IPS-NIHi11 (cell line): ENCODE measurements at regions not wholly inside any gene's neighbourhood (a gene's known extent, or its start where the extent isn't known, plus 50 kb on each side); places are given as distances from the start of the nearest gene placed in this dataset.

Experiments
- DNase-seq: peaks from one replicate; pipeline ENCODE4 v3.0.0; 2012; ENCODE audit warnings: mixed read lengths, low spot score

GRCh38 chr11:70725739-70726138, 327.4 kb downstream of the CTTN start:
- DNase-seq: no peak

- DNase-seq: no peak
Observed at GRCh38 chr11:70727021-70727420, 328.7 kb downstream of the CTTN start.

GRCh38 chr11:70727899-70728620, 329.7 kb downstream of the CTTN start:
- no peak for DNase-seq

GRCh38 chr11:70729949-70730348, 331.6 kb downstream of the CTTN start:
- DNase-seq: no peak

- no peak for DNase-seq
Observed at GRCh38 chr11:70730411-70730810, 332.1 kb downstream of the CTTN start.

- no peak for DNase-seq
Observed at GRCh38 chr11:70731271-70732022, 333.1 kb downstream of the CTTN start.

- DNase-seq: no peak
Observed at GRCh38 chr11:70732023-70732880, 333.9 kb downstream of the CTTN start.

GRCh38 chr11:70732881-70733196, 334.5 kb downstream of the CTTN start:
- no peak for DNase-seq

- DNase-seq: no peak
Observed at GRCh38 chr11:70733327-70734325, 335.3 kb downstream of the CTTN start.

GRCh38 chr11:70734379-70734778, 336.1 kb downstream of the CTTN start:
- no peak for DNase-seq

GRCh38 chr11:70734911-70735310, 336.6 kb downstream of the CTTN start:
- no peak for DNase-seq

- no peak for DNase-seq
Observed at GRCh38 chr11:70735976-70736375, 337.6 kb downstream of the CTTN start.

GRCh38 chr11:70736461-70736860, 338.1 kb downstream of the CTTN start:
- no peak for DNase-seq

GRCh38 chr11:70736937-70737640, 338.8 kb downstream of the CTTN start:
- no peak for DNase-seq

- no peak for DNase-seq
Observed at GRCh38 chr11:70737816-70738630, 339.7 kb downstream of the CTTN start.

GRCh38 chr11:70738661-70739060, 340.3 kb downstream of the CTTN start:
- DNase-seq: no peak

GRCh38 chr11:70739091-70739490, 340.8 kb downstream of the CTTN start:
- DNase-seq: no peak

GRCh38 chr11:70739811-70740487, 341.6 kb downstream of the CTTN start:
- DNase-seq: no peak

GRCh38 chr11:70740488-70740851, 342.1 kb downstream of the CTTN start:
- DNase-seq: no peak

- DNase-seq: no peak
Observed at GRCh38 chr11:70741085-70741484, 342.8 kb downstream of the CTTN start.
